Progenitor cell of endocrine pancreas (in vitro differentiated cells): ENCODE measurements at regions not wholly inside any gene's neighbourhood (a gene's known extent, or its start where the extent isn't known, plus 50 kb on each side); places are given as distances from the start of the nearest gene placed in this dataset.

Experiments
- DNase-seq: peaks from one replicate; pipeline ENCODE4 v3.0.0; 2021; ENCODE audit warnings: low spot score; ENCODE audit not compliant: unreplicated experiment
- H3K27ac Mint-ChIP-seq: 2 replicates; pipeline ENCODE4 v1.8.0; 2021; ENCODE audit warnings: mild to moderate bottlenecking, moderate library complexity, mixed read lengths
- H3K27me3 Mint-ChIP-seq: 2 replicates; pipeline ENCODE4 v1.8.0; 2021; ENCODE audit warnings: mixed read lengths
- H3K36me3 Mint-ChIP-seq: 2 replicates; pipeline ENCODE4 v1.8.0; 2022; ENCODE audit warnings: mixed read lengths; ENCODE audit not compliant: insufficient read depth
- H3K4me1 Mint-ChIP-seq: 2 replicates; pipeline ENCODE4 v1.8.0; 2021; ENCODE audit warnings: low read depth, mixed read lengths
- H3K4me3 Mint-ChIP-seq: 2 replicates; pipeline ENCODE4 v1.8.0; 2021; ENCODE audit warnings: low read depth, mild to moderate bottlenecking, moderate library complexity, mixed read lengths
- H3K9me3 Mint-ChIP-seq: 2 replicates; pipeline ENCODE4 v1.8.0; 2021; ENCODE audit warnings: low read depth, mixed read lengths
- CTCF ChIP-seq: fragments of 200-600 bp; sonication (generic); IDR thresholded peaks from one replicate; pipeline ENCODE4 v1.5.0; 2021; ENCODE audit warnings: antibody characterized with exemption, mild to moderate bottlenecking; ENCODE audit not compliant: unreplicated experiment

- no peak overlapping the region for H3K27ac Mint-ChIP-seq
- H3K27me3 Mint-ChIP-seq, result no peaks in the 10 kb centered on the region
- DNase-seq, result no peak
- H3K36me3 Mint-ChIP-seq, result no peaks in the 10 kb centered on the region
- no peak overlapping the region for H3K4me3 Mint-ChIP-seq
- TF ChIP-seq CTCF, result no peak
- no peaks in the 10 kb centered on the region for H3K4me1 Mint-ChIP-seq
- H3K9me3 Mint-ChIP-seq, result peaks cover 23% of the 10 kb centered on the region
These were observed 656.0 kb upstream of the ID4 start for GRCh38 chr6:19181211-19181610.

- no peak for DNase-seq
- H3K27ac Mint-ChIP-seq, result no peak overlapping the region
- no peaks in the 10 kb centered on the region for H3K27me3 Mint-ChIP-seq
- no peaks in the 10 kb centered on the region for H3K36me3 Mint-ChIP-seq
- H3K4me1 Mint-ChIP-seq, result no peaks in the 10 kb centered on the region
- TF ChIP-seq CTCF, result no peak
- peaks cover 5% of the 10 kb centered on the region for H3K9me3 Mint-ChIP-seq
- no peak overlapping the region for H3K4me3 Mint-ChIP-seq
These were observed 643.5 kb upstream of the ID4 start for GRCh38 chr6:19193624-19194023.

GRCh38 chr6:19204445-19204844 lies 632.7 kb upstream of the ID4 start:
- DNase-seq, result no peak
- H3K4me3 Mint-ChIP-seq, result no peak overlapping the region
- no peak overlapping the region for H3K27ac Mint-ChIP-seq
- no peaks in the 10 kb centered on the region for H3K27me3 Mint-ChIP-seq
- H3K4me1 Mint-ChIP-seq, result no peaks in the 10 kb centered on the region
- TF ChIP-seq CTCF, result no peak
- H3K9me3 Mint-ChIP-seq, result peaks cover 24% of the 10 kb centered on the region
- peaks cover 1% of the 10 kb centered on the region for H3K36me3 Mint-ChIP-seq

GRCh38 chr6:19205076-19205475 lies 632.1 kb upstream of the ID4 start:
- Mint-ChIP-seq H3K36me3 (peaks cover 1% of the 10 kb centered on the region), H3K27ac (no peak overlapping the region), H3K4me1 (no peaks in the 10 kb centered on the region), H3K9me3 (peaks cover 24% of the 10 kb centered on the region), H3K27me3 (no peaks in the 10 kb centered on the region), H3K4me3 (no peak overlapping the region)
- DNase-seq, result no peak
- TF ChIP-seq CTCF, result no peak

GRCh38 chr6:19209202-19209601 lies 628.0 kb upstream of the ID4 start:
- H3K36me3 Mint-ChIP-seq, result no peaks in the 10 kb centered on the region
- H3K27ac Mint-ChIP-seq, result no peak overlapping the region
- TF ChIP-seq CTCF, result no peak
- no peak for DNase-seq
- peaks cover 14% of the 10 kb centered on the region for H3K9me3 Mint-ChIP-seq
- no peaks in the 10 kb centered on the region for H3K4me1 Mint-ChIP-seq
- H3K27me3 Mint-ChIP-seq, result no peaks in the 10 kb centered on the region
- no peak overlapping the region for H3K4me3 Mint-ChIP-seq
